NCI-H82 treated with DMSO at 0.1 percent for 48 hours (cell line): ENCODE measurements at regions not wholly inside any gene's neighbourhood (a gene's known extent, or its start where the extent isn't known, plus 50 kb on each side); places are given as distances from the start of the nearest gene placed in this dataset.
A peak's percentile ranks its signal among the peaks of the same experiment; 100 is the strongest.

Experiments used
- DNase-seq: peaks from one replicate; lab custom pipeline; 2025; ENCODE audit not compliant: unreplicated experiment; lab: John Stamatoyannopoulos, UW

DNA sequence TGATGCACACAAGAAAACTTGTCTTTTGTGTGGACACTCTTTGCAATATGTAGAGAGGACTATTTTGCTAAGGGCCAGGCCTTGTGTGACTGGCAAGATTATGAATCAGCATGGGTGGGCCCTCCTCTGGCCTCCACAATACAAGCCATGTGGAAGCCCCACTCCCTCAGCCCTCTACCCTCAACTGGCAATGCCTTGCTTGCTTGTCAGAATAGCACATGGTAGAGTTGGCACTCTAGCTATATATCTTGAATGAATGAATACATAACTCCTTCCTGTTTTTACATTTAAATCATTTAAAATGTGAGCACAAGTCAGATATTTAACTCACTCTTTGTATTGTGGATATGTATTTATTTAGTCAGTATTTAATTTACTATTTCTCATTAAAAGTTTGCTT lies 805.4 kb upstream of the GYPC start:
- no peak for DNase-seq

- DNase-seq: no peak
Observed at GRCh38 chr2:125852364-125852763, 803.6 kb upstream of the GYPC start.

DNA sequence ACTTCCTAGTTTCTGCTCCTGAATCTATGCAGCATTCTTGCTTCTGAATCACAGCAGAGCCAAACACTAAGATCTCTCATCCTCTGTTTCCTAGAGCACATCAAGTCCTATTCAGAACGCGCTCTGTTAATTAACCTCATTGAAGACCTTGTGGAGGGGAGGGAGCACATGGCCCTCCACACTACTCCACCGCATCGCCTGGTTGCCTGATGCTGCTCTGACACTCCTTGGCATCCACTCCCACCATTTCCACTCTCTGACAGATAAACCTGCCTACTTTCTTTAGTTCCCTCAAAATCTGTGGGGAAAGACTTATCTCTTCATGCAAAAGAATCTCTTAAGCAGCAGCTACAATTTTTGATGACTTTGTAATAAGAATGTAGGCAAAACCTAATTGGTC lies 802.3 kb upstream of the GYPC start:
- no peak for DNase-seq

DNA sequence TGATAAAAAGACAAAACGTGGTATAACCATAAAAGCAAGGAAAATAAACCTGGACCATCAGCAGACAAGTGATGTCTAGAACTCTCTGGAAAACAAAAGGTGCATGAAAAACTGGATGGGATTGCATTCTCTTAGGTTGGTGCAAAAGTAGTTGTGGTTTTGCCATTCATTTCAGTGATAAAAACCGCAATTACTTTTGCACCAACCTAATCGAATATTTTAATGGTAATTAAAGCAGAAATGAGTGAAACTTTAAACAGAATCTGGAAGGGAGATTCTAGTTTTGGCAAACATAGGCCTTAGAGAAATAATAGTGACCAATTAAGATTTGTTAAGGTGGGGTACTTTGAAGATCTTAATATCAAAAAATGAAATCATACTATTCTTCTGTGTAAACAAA lies 800.8 kb upstream of the GYPC start:
- no peak for DNase-seq

GRCh38 chr2:125857971-125858794 lies 797.8 kb upstream of the GYPC start:
- no peak for DNase-seq

GRCh38 chr2:125861461-125861860 lies 794.5 kb upstream of the GYPC start:
- no peak for DNase-seq

GRCh38 chr2:125867908-125868307 lies 788.0 kb upstream of the GYPC start:
- no peak for DNase-seq

DNA sequence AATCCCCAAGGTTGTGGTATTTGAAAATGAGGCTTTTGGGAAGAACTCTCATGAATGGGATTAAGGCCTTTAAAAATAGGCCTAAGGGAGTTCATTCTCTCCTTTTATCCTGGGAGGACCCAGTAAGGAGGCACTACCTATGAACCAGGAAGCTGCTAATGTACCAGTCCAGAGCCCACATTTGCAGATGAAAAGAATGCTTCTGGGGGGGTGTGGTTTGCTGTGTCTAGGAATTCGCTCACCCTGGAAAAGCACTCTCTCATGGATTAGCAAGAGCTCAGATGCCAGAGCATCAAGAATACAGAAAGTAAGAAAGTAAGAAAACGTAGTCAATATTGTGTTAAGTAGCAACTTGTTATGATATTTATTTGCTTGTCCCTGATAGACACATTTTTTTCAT lies 785.7 kb upstream of the GYPC start:
- DNase-seq: no peak

- DNase-seq: no peak
Observed at GRCh38 chr2:125870746-125871145, 785.2 kb upstream of the GYPC start.

GRCh38 chr2:125874564-125874963 lies 781.4 kb upstream of the GYPC start:
- no peak for DNase-seq

GRCh38 chr2:125885340-125885739 lies 770.6 kb upstream of the GYPC start:
- DNase-seq: no peak

DNA sequence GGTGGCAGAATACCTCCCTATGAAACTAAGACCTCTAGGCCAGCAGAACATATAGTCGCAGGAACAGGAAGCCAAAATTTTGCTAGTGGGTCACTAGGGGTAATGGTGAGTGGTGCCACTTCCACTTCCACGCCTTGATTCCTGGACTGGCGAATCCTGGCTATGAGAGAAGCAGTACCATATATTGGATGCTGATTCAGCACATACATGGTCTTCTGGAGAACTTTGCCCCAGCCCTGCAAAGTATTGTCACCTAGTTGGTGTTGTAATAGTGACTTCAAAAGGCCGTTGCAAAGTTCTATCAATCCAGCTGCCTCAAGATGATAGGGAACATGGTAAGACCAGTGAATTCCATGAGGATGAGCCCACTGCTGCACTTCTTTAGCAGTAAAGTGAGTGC lies 769.8 kb upstream of the GYPC start:
- no peak for DNase-seq

- DNase-seq: no peak
Observed at GRCh38 chr2:125901278-125901677, 754.7 kb upstream of the GYPC start.

DNA sequence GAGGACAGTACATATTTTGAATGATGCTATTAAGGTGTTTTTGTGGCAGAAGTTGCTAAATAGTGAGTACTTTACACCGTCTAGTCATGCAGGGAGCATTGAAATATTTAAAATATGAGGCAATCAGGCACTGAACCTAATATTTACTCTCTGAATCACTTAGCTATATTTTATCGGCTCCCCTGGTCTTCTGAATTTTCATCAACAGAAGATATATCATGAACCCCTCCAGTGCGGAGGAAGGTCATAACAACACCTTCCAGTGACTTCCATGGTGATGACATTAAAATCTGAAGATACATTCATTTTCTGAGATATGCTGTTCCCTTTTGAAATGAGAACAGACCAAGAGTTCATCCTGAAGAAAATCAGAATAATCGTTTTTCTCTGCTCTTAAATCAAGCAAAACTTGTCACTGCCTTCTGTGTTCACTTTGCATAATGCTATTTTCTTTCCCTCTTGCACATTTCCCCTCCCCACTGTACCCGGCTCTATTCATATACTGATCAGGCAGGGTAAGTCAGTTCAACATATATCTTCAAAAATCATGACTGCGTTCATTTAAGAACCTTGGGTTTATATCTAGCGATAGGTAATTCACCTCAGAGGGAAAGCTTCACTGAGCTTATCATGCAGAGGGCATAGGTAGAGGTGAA lies 729.9 kb upstream of the GYPC start:
- no peak for DNase-seq

GRCh38 chr2:125935559-125935958 lies 720.4 kb upstream of the GYPC start:
- DNase-seq: no peak

DNA sequence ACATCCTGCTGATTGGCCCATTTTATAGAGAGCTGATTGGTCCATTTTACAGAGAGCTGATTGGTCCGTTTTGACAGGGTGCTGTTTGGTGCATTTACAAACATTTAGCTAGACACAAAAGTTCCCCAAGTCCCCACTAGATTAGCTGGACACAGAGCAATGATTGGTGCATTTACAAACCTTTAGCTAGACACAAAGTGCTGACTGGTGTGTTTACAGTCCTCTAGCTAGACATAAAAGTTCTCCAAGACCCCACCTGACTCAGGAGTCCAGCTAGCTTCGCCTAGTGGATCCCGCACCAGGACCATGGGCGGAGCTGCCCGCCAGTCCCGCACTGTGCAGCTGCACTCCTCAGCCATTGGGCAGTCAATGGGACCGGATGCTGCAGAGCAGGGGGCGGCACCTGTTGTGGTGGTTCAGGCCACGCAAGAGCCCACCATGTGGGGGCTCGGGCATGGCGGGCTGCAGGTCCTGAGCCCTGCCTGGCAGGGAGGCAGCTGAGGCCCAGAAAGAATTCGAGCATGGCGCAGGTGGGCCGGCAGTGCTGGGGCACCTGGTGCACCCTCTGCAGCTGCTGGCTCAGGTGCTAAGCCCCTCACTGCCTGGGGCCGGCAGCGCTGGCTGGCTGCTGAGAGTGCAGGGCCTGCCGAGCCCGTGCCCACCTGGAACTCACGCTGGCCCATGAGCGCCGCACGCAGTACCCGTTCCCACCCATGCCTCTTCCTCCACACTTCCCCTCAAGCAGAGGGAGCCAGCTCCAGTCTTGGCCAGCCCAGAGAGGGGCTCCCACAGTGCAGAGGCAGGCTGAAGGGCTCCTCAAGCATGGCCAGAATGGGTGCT lies 713.2 kb upstream of the GYPC start:
- no peak for DNase-seq

DNA sequence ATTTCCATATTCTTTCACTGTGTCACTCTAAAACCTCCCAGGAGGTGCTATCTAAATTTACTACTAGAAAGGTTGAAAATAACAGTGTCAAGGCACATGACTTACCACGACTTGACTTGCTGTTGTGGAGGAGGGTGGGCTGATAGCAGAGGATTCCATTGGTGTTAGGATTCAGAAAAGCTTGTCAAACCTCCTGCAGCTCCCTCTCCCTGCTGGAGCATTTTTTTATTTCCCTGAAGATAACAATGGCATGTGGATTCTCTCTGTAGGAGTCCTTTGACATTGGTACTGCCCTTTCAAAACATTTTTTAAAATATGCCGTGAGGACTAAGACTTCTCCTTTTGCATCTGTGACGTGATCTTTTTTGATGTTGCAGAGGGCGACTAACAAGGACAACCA lies 696.9 kb upstream of the GYPC start:
- no peak for DNase-seq

DNA sequence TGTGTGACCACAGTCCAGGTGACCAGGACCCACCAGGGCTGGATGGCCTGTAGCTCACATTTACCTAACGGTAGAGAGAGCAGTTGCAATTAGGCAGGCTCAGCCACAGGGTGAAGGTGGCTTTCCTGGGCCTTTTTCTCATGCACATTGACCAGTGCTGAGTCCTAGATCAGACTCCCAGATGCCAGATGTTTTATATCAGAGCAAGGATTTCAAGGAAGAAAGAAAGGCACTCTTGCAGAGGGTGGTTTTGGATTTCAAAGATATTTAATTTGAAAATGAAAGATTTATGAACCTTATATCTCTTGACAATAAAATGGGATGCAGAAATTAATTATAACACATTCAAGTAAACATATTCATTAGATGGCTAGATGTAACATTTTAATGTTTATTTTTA lies 694.2 kb upstream of the GYPC start:
- DNase-seq: no peak

- DNase-seq: peak; percentile 55
Observed at GRCh38 chr2:125979886-125980285, 676.1 kb upstream of the GYPC start.

DNA sequence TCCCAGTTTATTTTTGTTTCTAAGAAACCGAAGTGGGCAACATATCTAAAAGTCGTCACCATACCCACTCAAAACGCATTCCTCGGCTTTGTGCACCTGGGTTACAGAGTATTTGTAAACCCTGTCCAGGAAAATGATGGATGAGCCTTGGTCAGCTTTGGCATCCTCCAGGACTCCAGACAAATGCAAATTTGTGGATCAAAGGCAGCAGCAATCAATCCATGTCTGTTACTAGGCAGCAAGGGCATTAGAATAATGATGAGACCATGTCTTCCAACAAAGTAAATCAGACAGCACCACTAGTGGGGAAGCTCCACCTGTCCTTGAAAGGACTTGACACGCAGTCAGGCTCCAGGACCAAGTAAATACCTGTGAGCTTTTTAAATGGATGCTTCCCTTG lies 672.6 kb upstream of the GYPC start:
- DNase-seq: no peak

DNA sequence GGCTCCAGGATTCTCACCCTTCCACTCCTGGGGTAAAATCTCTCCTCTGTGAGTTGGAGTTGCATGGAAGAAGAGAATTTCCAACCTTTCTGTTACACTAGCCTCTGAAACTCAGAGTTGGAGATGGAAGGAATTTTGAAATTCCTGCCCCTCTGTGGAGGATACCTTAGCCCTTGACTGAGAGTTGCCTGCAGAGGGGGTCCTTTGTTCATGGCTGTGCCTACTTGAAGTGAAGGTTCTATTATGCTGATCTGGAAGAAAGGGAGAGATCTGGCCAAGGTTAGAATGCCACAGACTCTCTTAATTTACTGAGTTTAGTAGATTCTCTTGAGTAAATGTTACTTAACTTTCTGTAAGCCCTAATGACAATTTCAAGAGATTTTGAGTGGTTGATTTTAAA lies 626.6 kb upstream of the GYPC start:
- DNase-seq: no peak

- peak; percentile 57 for DNase-seq
Observed at GRCh38 chr2:126038861-126039260, 617.1 kb upstream of the GYPC start.
